GM21723 (cell line): ENCODE measurements at regions not wholly inside any gene's neighbourhood (a gene's known extent, or its start where the extent isn't known, plus 50 kb on each side); places are given as distances from the start of the nearest gene placed in this dataset.

Source experiments
- ATAC-seq: cut with Tn5 transposase; IDR thresholded peaks from one replicate; pipeline ENCODE4 v1.9.1; 2021; ENCODE audit warnings: mild to moderate bottlenecking, moderate library complexity; ENCODE audit not compliant: unreplicated experiment

- no peak for ATAC-seq
These were observed 120.2 kb downstream of the WT1 start for GRCh38 chr11:32315121-32315520.

GRCh38 chr11:32316232-32316631 is 119.1 kb downstream of the WT1 start:
- no peak for ATAC-seq

GRCh38 chr11:32316858-32317642 is 118.3 kb downstream of the WT1 start:
- no peak for ATAC-seq

- ATAC-seq = no peak
These were observed 117.7 kb downstream of the WT1 start for GRCh38 chr11:32317643-32318042.

GRCh38 chr11:32318071-32319055 is 117.0 kb downstream of the WT1 start:
- no peak for ATAC-seq

GRCh38 chr11:32323814-32324130 is 111.6 kb downstream of the WT1 start:
- no peak for ATAC-seq

GRCh38 chr11:32325187-32325586 is 110.2 kb downstream of the WT1 start:
- no peak for ATAC-seq

GRCh38 chr11:32325725-32326124 is 109.6 kb downstream of the WT1 start:
- ATAC-seq = no peak

GRCh38 chr11:32326522-32326921 is 108.8 kb downstream of the WT1 start:
- no peak for ATAC-seq

- no peak for ATAC-seq
These were observed 106.9 kb downstream of the WT1 start for GRCh38 chr11:32328392-32328791.

- ATAC-seq = no peak
These were observed 104.2 kb downstream of the WT1 start for GRCh38 chr11:32331098-32331497.

- no peak for ATAC-seq
These were observed 103.5 kb downstream of the WT1 start for GRCh38 chr11:32331792-32332191.

- no peak for ATAC-seq
These were observed 102.4 kb downstream of the WT1 start for GRCh38 chr11:32332990-32333319.

GRCh38 chr11:32333320-32333991 is 101.9 kb downstream of the WT1 start:
- peak; percentile 60 for ATAC-seq

GRCh38 chr11:32334822-32335221 is 100.5 kb downstream of the WT1 start:
- ATAC-seq = no peak
